Neural cell (in vitro differentiated cells): ENCODE measurements at regions not wholly inside any gene's neighbourhood (a gene's known extent, or its start where the extent isn't known, plus 50 kb on each side); places are given as distances from the start of the nearest gene placed in this dataset.

Source experiments
- H2AFZ ChIP-seq: fragments of 200-600, 300-800 bp; sonication (generic), shearing (Covaris generic); 2 replicates; pipeline ENCODE4 v1.6.0; 2014; ENCODE audit warnings: low read depth, mild to moderate bottlenecking, antibody characterized with exemption, low read length, moderate library complexity
- H3F3A ChIP-seq: fragments of 200-600 bp; shearing (Covaris generic); 2 replicates; pipeline ENCODE4 v1.6.1; 2016; ENCODE audit warnings: mild to moderate bottlenecking, moderate library complexity, mixed read lengths, antibody characterized with exemption, low read length; ENCODE audit not compliant: insufficient read depth, poor library complexity, severe bottlenecking
- H3K27ac ChIP-seq: fragments of 200-600, 300-800 bp; sonication (generic), shearing (Covaris generic); 2 replicates; pipeline ENCODE4 v1.5.1; 2014; ENCODE audit warnings: mild to moderate bottlenecking, low read length, moderate library complexity
- H3K27me3 ChIP-seq: fragments of 300-800, 200-600 bp; sonication (generic), shearing (Covaris generic); 2 replicates; pipeline ENCODE4 v1.6.0; 2014; ENCODE audit warnings: mild to moderate bottlenecking, low read depth, low read length, moderate library complexity; ENCODE audit not compliant: insufficient read depth
- H3K36me3 ChIP-seq: fragments of 300-800, 200-600 bp; sonication (generic), shearing (Covaris generic); 2 replicates; pipeline ENCODE4 v1.5.1; 2014; ENCODE audit warnings: mild to moderate bottlenecking, antibody characterized with exemption, low read length, moderate library complexity; ENCODE audit not compliant: insufficient read depth
- H3K4me2 ChIP-seq: fragments of 300-800, 200-600 bp; sonication (generic), shearing (Covaris generic); 2 replicates; pipeline ENCODE4 v1.6.0; 2014; ENCODE audit warnings: mild to moderate bottlenecking, low read length
- H3K4me3 ChIP-seq: fragments of 300-800, 200-600 bp; sonication (generic), shearing (Covaris generic); 2 replicates; pipeline ENCODE4 v1.5.1; 2014; ENCODE audit warnings: mild to moderate bottlenecking, low read length, moderate library complexity
- H3K79me2 ChIP-seq: fragments of 200-600 bp; shearing (Covaris generic); replicated peaks from 2 replicates; pipeline ENCODE4 v1.6.0; 2014; ENCODE audit warnings: mild to moderate bottlenecking, low read length, moderate library complexity; ENCODE audit not compliant: insufficient read depth
- H3K9ac ChIP-seq: fragments of 300-800, 200-600 bp; sonication (generic), shearing (Covaris generic); 2 replicates; pipeline ENCODE4 v1.6.1; 2016; ENCODE audit warnings: mild to moderate bottlenecking, low read length, mixed read lengths
- H3K9me2 ChIP-seq: fragments of 200-600 bp; shearing (Covaris generic); 2 replicates; pipeline ENCODE4 v1.6.1; 2016; ENCODE audit warnings: mild to moderate bottlenecking, low read length, mixed read lengths; ENCODE audit not compliant: insufficient read depth
- H3K9me3 ChIP-seq: fragments of 200-600, 300-800 bp; sonication (generic), shearing (Covaris generic); 2 replicates; pipeline ENCODE4 v1.6.1; 2016; ENCODE audit warnings: mild to moderate bottlenecking, mixed run types, low read length, moderate library complexity, mixed read lengths
- H4K20me1 ChIP-seq: fragments of 200-600 bp; shearing (Covaris generic); 2 replicates; pipeline ENCODE4 v1.6.1; 2016; ENCODE audit warnings: mild to moderate bottlenecking, mixed run types; ENCODE audit not compliant: insufficient read depth
- EP300 ChIP-seq: fragments of 450-650 bp; conservative IDR thresholded peaks from 2 replicates; pipeline ENCODE4 v1.6.1; 2014; ENCODE audit warnings: antibody characterized with exemption, mild to moderate bottlenecking, moderate library complexity; ENCODE audit not compliant: poor library complexity, severe bottlenecking
- EZH2 ChIP-seq: fragments of 200-600, 300-800 bp; shearing (Covaris generic), sonication (generic); IDR thresholded peaks from 2 replicates; pipeline ENCODE4 v1.6.1; 2014; ENCODE audit warnings: antibody characterized with exemption, low read length, borderline replicate concordance, mild to moderate bottlenecking; ENCODE audit not compliant: insufficient read depth, poor library complexity, severe bottlenecking
- MXI1 ChIP-seq: fragments of 450-650 bp; conservative IDR thresholded peaks from 2 replicates; pipeline ENCODE4 v1.6.1; 2014; ENCODE audit warnings: antibody characterized with exemption, mild to moderate bottlenecking; ENCODE audit not compliant: poor library complexity, severe bottlenecking
- POLR2AphosphoS5 ChIP-seq: IDR thresholded peaks from 2 replicates; pipeline ENCODE4 v1.6.1; 2012
- RAD21 ChIP-seq: fragments of 450-650 bp; conservative IDR thresholded peaks from 2 replicates; pipeline ENCODE4 v1.6.1; 2014; ENCODE audit warnings: antibody characterized with exemption, mild to moderate bottlenecking, moderate library complexity
- SMC3 ChIP-seq: fragments of 450-650 bp; conservative IDR thresholded peaks from 2 replicates; pipeline ENCODE4 v1.6.1; 2014; ENCODE audit warnings: antibody characterized with exemption, mild to moderate bottlenecking, moderate library complexity; ENCODE audit not compliant: poor library complexity
- TAF1 ChIP-seq: IDR thresholded peaks from 2 replicates; pipeline ENCODE4 v1.6.1; 2012; ENCODE audit warnings: low read depth
- TF ChIP-seq, protein P1 (sequence below): fragments of 450-650 bp; IDR thresholded peaks from 2 replicates; pipeline ENCODE4 v1.5.1; 2014; ENCODE audit warnings: antibody characterized with exemption, mild to moderate bottlenecking, moderate library complexity; ENCODE audit not compliant: poor library complexity, severe bottlenecking
- TF ChIP-seq, protein P2 (sequence below): IDR thresholded peaks from 2 replicates; pipeline ENCODE4 v1.6.1; 2012; ENCODE audit warnings: borderline replicate concordance

DNA sequence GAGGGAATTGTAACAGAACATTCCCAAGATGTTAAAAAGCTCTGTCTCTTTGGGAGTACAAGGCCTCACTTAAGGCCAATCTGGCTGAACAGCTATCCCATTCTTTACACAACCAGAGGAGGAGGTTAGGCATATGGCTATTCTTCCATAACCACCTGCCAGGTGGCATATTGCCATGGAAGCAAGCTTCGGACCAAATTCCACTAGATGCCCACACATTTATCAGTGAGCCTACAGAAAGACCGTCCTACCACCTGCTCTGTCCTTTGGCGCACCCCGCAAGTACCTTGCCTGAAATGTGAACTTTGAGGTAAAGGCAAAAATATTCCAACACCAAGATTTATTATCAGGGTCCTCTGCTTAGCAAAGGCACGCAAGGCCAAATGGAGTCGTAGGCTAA is 519.9 kb upstream of the TNP1 start:
- Histone ChIP-seq H4K20me1 (no peaks in the 10 kb centered on the region), H3K9me3 (no peaks in the 10 kb centered on the region), H3K4me2 (no peak overlapping the region), H3K9me2 (no peaks in the 10 kb centered on the region), H3F3A (no peaks in the 10 kb centered on the region), H2AFZ (no peak overlapping the region), H3K27ac (no peak overlapping the region), H3K4me3 (no peak overlapping the region), H3K79me2 (no peaks in the 10 kb centered on the region), H3K36me3 (no peaks in the 10 kb centered on the region), H3K27me3 (no peaks in the 10 kb centered on the region), H3K9ac (no peak overlapping the region)
- TF ChIP-seq, protein P1, sequence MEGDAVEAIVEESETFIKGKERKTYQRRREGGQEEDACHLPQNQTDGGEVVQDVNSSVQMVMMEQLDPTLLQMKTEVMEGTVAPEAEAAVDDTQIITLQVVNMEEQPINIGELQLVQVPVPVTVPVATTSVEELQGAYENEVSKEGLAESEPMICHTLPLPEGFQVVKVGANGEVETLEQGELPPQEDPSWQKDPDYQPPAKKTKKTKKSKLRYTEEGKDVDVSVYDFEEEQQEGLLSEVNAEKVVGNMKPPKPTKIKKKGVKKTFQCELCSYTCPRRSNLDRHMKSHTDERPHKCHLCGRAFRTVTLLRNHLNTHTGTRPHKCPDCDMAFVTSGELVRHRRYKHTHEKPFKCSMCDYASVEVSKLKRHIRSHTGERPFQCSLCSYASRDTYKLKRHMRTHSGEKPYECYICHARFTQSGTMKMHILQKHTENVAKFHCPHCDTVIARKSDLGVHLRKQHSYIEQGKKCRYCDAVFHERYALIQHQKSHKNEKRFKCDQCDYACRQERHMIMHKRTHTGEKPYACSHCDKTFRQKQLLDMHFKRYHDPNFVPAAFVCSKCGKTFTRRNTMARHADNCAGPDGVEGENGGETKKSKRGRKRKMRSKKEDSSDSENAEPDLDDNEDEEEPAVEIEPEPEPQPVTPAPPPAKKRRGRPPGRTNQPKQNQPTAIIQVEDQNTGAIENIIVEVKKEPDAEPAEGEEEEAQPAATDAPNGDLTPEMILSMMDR = no peak
- TF ChIP-seq POLR2AphosphoS5 (no peak), MXI1 (no peak), TAF1 (no peak), EZH2 (no peak), SMC3 (no peak), RAD21 (no peak), EP300 (no peak)
- TF ChIP-seq, protein P2, sequence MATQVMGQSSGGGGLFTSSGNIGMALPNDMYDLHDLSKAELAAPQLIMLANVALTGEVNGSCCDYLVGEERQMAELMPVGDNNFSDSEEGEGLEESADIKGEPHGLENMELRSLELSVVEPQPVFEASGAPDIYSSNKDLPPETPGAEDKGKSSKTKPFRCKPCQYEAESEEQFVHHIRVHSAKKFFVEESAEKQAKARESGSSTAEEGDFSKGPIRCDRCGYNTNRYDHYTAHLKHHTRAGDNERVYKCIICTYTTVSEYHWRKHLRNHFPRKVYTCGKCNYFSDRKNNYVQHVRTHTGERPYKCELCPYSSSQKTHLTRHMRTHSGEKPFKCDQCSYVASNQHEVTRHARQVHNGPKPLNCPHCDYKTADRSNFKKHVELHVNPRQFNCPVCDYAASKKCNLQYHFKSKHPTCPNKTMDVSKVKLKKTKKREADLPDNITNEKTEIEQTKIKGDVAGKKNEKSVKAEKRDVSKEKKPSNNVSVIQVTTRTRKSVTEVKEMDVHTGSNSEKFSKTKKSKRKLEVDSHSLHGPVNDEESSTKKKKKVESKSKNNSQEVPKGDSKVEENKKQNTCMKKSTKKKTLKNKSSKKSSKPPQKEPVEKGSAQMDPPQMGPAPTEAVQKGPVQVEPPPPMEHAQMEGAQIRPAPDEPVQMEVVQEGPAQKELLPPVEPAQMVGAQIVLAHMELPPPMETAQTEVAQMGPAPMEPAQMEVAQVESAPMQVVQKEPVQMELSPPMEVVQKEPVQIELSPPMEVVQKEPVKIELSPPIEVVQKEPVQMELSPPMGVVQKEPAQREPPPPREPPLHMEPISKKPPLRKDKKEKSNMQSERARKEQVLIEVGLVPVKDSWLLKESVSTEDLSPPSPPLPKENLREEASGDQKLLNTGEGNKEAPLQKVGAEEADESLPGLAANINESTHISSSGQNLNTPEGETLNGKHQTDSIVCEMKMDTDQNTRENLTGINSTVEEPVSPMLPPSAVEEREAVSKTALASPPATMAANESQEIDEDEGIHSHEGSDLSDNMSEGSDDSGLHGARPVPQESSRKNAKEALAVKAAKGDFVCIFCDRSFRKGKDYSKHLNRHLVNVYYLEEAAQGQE = no peak

DNA sequence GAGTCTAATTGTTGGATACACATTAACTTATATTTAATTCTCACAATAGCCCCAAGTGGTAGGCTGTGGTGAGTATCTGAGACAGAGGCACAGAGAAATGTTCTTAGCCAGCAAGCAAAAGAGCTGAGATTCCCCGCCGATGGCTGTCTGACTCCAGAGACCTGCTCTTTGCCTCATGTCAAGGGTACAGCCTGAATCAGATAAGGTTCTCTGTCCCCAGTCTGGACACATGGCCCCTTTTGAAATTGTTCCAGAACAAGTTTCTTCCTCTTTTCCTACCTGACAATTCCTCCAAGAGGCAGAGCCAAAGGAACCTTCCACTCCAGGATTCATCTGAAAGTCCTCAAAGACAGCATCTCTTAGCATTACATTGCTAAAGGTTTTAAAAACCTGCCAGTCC is 512.9 kb upstream of the TNP1 start:
- Histone ChIP-seq H3K9me2 (no peaks in the 10 kb centered on the region), H3K79me2 (no peaks in the 10 kb centered on the region), H4K20me1 (no peaks in the 10 kb centered on the region), H3K4me3 (no peak overlapping the region), H3K27ac (no peak overlapping the region), H3F3A (no peaks in the 10 kb centered on the region), H3K9ac (no peak overlapping the region), H3K9me3 (no peaks in the 10 kb centered on the region), H3K4me2 (no peak overlapping the region), H3K27me3 (no peaks in the 10 kb centered on the region), H3K36me3 (no peaks in the 10 kb centered on the region), H2AFZ (no peak overlapping the region)
- no peak for TF ChIP-seq TAF1
- no peak for TF ChIP-seq EP300
- no peak for TF ChIP-seq RAD21
- no peak for TF ChIP-seq POLR2AphosphoS5
- TF ChIP-seq, protein P2 = no peak
- TF ChIP-seq EZH2 = no peak
- no peak for TF ChIP-seq SMC3
- no peak for TF ChIP-seq MXI1
- TF ChIP-seq, protein P1 = no peak
